ENCODE measurements at regions not wholly inside any gene's neighbourhood (a gene's known extent, or its start where the extent isn't known, plus 50 kb on each side); places are given as distances from the start of the nearest gene placed in this dataset.

DNA sequence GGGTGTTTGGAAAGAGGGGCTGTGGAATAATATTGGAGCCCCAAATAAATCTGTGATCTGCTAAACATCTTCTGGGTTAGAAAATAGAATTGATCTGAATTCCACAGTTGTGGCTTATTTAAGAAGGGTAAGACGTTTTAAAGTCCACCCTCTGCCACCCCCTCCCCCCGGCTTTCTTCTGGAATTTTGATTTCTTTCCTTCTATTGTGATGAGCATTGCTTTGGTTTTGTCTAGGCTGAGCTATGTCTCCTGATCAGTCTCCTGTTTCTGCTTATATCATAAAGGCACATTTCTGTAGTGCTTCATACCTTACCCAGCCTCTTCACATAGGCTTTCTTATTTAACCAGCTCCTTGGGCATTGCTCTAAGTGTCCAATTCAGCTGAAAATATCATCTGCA is 77.3 kb upstream of the SLC38A2 start:
- DNase-seq = no peak
- H3K4me2 ChIP-seq = no peak overlapping the region
- no peak overlapping the region for H2AFZ ChIP-seq (ENCODE audit: low read depth)
- CTCF ChIA-PET = no interaction called here
- no peak overlapping the region for H3K4me3 ChIP-seq (ENCODE audit: low read depth in 2 of 2, low read length in 1 of 2)
- POLR2A ChIA-PET = no interaction called here
- peaks cover 8 to 19% of the 10 kb centered on the region in 2 experiments; a peak in 3 of 4 replicates for H3K4me1 ChIP-seq (ENCODE audit: control insufficient read depth in 1 of 2, insufficient read depth in 2 of 2, low read depth in 1 of 2, low read length in 1 of 2)
- no peaks in the 10 kb centered on the region for H3K9me2 ChIP-seq
- no peak overlapping the region for H3K9ac ChIP-seq
- peaks cover 0 to 5% of the 10 kb centered on the region in 2 experiments for H3K36me3 ChIP-seq (replicated peaks in 1 of 2; ENCODE audit: control insufficient read depth in 1 of 2, insufficient read depth in 2 of 2, low read length in 1 of 2)
- H4K20me1 ChIP-seq (ENCODE audit: insufficient read depth) = no peaks in the 10 kb centered on the region
- H3K27ac ChIP-seq (ENCODE audit: low read depth in 2 of 2, low read length in 1 of 2) = no peak overlapping the region
- H3F3A ChIP-seq (replicated peaks; ENCODE audit: insufficient read depth) = peaks cover 6% of the 10 kb centered on the region
- H3K79me2 ChIP-seq (ENCODE audit: insufficient read depth) = no peaks in the 10 kb centered on the region
- H3K27me3 ChIP-seq (ENCODE audit: insufficient read depth) = no peaks in the 10 kb centered on the region
- WGBS (ENCODE audit: low lambda C conversion rate) = 92% methylated on average over 2 of the region's 2 CpGs
- H3K9me3 ChIP-seq = no peaks in the 10 kb centered on the region
- TF ChIP-seq ZBTB33 (IDR thresholded peaks at IDR 0.05; ENCODE audit: borderline replicate concordance, low read depth) (no peak), EP300 (IDR thresholded peaks at IDR 0.05; ENCODE audit: borderline replicate concordance in 1 of 2, low read depth in 1 of 2, low read length in 1 of 2) (no peak), TAF1 (IDR thresholded peaks at IDR 0.05; ENCODE audit: borderline replicate concordance, low read depth, low read length) (no peak), NRF1 (IDR thresholded peaks at IDR 0.05; ENCODE audit: low read depth, low read length) (no peak), USF2 (IDR thresholded peaks at IDR 0.05; ENCODE audit: borderline replicate concordance, low read depth, low read length) (no peak), GATA2 (CRISPR knock-in tag; IDR thresholded peaks at IDR 0.05) (no peak), POLR2AphosphoS5 (IDR thresholded peaks at IDR 0.05; ENCODE audit: low read depth, low read length) (no peak), CHD2 (IDR thresholded peaks at IDR 0.05; ENCODE audit: low read length, partially characterized antibody) (no peak), REST (IDR thresholded peaks at IDR 0.05; ENCODE audit: low read depth, low read length) (no peak), RFX5 (IDR thresholded peaks at IDR 0.05; ENCODE audit: low read length) (no peak), TEAD4 (IDR thresholded peaks at IDR 0.05; ENCODE audit: borderline replicate concordance, insufficient read depth) (no peak), SIN3A (IDR thresholded peaks at IDR 0.05; ENCODE audit: borderline replicate concordance, low read depth, low read length) (no peak), RXRA (IDR thresholded peaks at IDR 0.05; ENCODE audit: borderline replicate concordance, low read depth) (no peak), MXI1 (IDR thresholded peaks at IDR 0.05; ENCODE audit: low read depth, low read length) (no peak)
- TF ChIP-seq, protein P1, sequence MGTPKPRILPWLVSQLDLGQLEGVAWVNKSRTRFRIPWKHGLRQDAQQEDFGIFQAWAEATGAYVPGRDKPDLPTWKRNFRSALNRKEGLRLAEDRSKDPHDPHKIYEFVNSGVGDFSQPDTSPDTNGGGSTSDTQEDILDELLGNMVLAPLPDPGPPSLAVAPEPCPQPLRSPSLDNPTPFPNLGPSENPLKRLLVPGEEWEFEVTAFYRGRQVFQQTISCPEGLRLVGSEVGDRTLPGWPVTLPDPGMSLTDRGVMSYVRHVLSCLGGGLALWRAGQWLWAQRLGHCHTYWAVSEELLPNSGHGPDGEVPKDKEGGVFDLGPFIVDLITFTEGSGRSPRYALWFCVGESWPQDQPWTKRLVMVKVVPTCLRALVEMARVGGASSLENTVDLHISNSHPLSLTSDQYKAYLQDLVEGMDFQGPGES (IDR thresholded peaks at IDR 0.05; ENCODE audit: low read depth, low read length) = no peak
- TF ChIP-seq, protein P2, sequence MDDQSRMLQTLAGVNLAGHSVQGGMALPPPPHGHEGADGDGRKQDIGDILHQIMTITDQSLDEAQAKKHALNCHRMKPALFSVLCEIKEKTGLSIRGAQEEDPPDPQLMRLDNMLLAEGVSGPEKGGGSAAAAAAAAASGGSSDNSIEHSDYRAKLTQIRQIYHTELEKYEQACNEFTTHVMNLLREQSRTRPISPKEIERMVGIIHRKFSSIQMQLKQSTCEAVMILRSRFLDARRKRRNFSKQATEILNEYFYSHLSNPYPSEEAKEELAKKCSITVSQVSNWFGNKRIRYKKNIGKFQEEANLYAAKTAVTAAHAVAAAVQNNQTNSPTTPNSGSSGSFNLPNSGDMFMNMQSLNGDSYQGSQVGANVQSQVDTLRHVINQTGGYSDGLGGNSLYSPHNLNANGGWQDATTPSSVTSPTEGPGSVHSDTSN (IDR thresholded peaks at IDR 0.05) = no peak
